ENCODE measurements at regions not wholly inside any gene's neighbourhood (a gene's known extent, or its start where the extent isn't known, plus 50 kb on each side); places are given as distances from the start of the nearest gene placed in this dataset.

- DNase-seq, result peak; percentile 34
- no peak overlapping the region for H3K27ac ChIP-seq
- no peaks in the 10 kb centered on the region for H3K36me3 ChIP-seq
- WGBS, 2 donors, result 71 to 80% methylated on average over 21 of the region's 21 CpGs
- peaks cover 0 to 32% (median 0%) of the 10 kb centered on the region in 3 donors for H3K27me3 ChIP-seq
- TF ChIP-seq EP300 (IDR thresholded peaks at IDR 0.05) (no peak), CTCF (IDR thresholded peaks at IDR 0.05) (no peak), POLR2A (IDR thresholded peaks at IDR 0.05) (no peak), POLR2AphosphoS5 (IDR thresholded peaks at IDR 0.05) (no peak)
- H3K9me3 ChIP-seq, result peaks cover 0 to 2% (median 0%) of the 10 kb centered on the region in 4 donors
- H3K4me3 ChIP-seq, result no peak overlapping the region
- intact Hi-C loops (cut with DNase I), result no loop called here
- H3K4me1 ChIP-seq, result no peaks in the 10 kb centered on the region
Observed at GRCh38 chr22:48872271-48873190, 955.1 kb downstream of the BRD1 start.

GRCh38 chr22:48871176-48871840, 956.4 kb downstream of the BRD1 start:
- H3K4me1 ChIP-seq, result no peaks in the 10 kb centered on the region
- intact Hi-C loops (cut with DNase I), result no loop called here
- H3K4me3 ChIP-seq, result no peak overlapping the region
- H3K36me3 ChIP-seq, result no peaks in the 10 kb centered on the region
- DNase-seq, result peak; percentile 57
- H3K9me3 ChIP-seq, result peaks cover 0 to 2% (median 0%) of the 10 kb centered on the region in 4 donors
- no peak for TF ChIP-seq POLR2A (IDR thresholded peaks at IDR 0.05)
- no peak for TF ChIP-seq POLR2AphosphoS5 (IDR thresholded peaks at IDR 0.05)
- TF ChIP-seq CTCF (IDR thresholded peaks at IDR 0.05), result no peak
- no peak for TF ChIP-seq EP300 (IDR thresholded peaks at IDR 0.05)
- 79 to 81% methylated on average over 12 of the region's 12 CpGs for WGBS, 2 donors
- no peak overlapping the region for H3K27ac ChIP-seq
- peaks cover 0 to 40% (median 0%) of the 10 kb centered on the region in 3 donors for H3K27me3 ChIP-seq

- H3K4me1 ChIP-seq, result no peaks in the 10 kb centered on the region
- no peak overlapping the region for H3K27ac ChIP-seq
- H3K4me3 ChIP-seq, result no peak overlapping the region
- DNase-seq, result peak; percentile 37
- intact Hi-C loops (cut with DNase I), result no loop called here
- H3K36me3 ChIP-seq, result no peaks in the 10 kb centered on the region
- WGBS, 2 donors, result 82 to 83% methylated on average over 13 of the region's 13 CpGs
- peaks cover 0 to 38% (median 0%) of the 10 kb centered on the region in 3 donors for H3K27me3 ChIP-seq
- H3K9me3 ChIP-seq, result peaks cover 0 to 2% (median 0%) of the 10 kb centered on the region in 4 donors
- TF ChIP-seq POLR2A (IDR thresholded peaks at IDR 0.05) (no peak), CTCF (IDR thresholded peaks at IDR 0.05) (no peak), POLR2AphosphoS5 (IDR thresholded peaks at IDR 0.05) (no peak), EP300 (IDR thresholded peaks at IDR 0.05) (no peak)
Observed at GRCh38 chr22:48870436-48870835, 957.2 kb downstream of the BRD1 start.

- peak; percentile 0 for DNase-seq
- no peak for TF ChIP-seq EP300 (IDR thresholded peaks at IDR 0.05)
- no peak for TF ChIP-seq POLR2A (IDR thresholded peaks at IDR 0.05)
- TF ChIP-seq POLR2AphosphoS5 (IDR thresholded peaks at IDR 0.05), result no peak
- TF ChIP-seq CTCF (IDR thresholded peaks at IDR 0.05), result no peak
- intact Hi-C loops (cut with DNase I), result no loop called here
- 93% methylated on average over 5 of the region's 5 CpGs for WGBS, 2 donors
- Histone ChIP-seq H3K27ac (no peak overlapping the region), H3K27me3 (peaks cover 0 to 33% (median 0%) of the 10 kb centered on the region in 3 donors), H3K4me3 (no peak overlapping the region), H3K4me1 (no peaks in the 10 kb centered on the region), H3K36me3 (no peaks in the 10 kb centered on the region), H3K9me3 (peaks cover 0 to 2% (median 0%) of the 10 kb centered on the region in 4 donors)
Observed at GRCh38 chr22:48869788-48870187, 957.9 kb downstream of the BRD1 start.
